NCI-H1092 (cell line): ENCODE measurements at regions not wholly inside any gene's neighbourhood (a gene's known extent, or its start where the extent isn't known, plus 50 kb on each side); places are given as distances from the start of the nearest gene placed in this dataset.

ENCODE experiments used
- DNase-seq: peaks from one replicate; lab custom pipeline; 2025; lab: John Stamatoyannopoulos, UW

DNA sequence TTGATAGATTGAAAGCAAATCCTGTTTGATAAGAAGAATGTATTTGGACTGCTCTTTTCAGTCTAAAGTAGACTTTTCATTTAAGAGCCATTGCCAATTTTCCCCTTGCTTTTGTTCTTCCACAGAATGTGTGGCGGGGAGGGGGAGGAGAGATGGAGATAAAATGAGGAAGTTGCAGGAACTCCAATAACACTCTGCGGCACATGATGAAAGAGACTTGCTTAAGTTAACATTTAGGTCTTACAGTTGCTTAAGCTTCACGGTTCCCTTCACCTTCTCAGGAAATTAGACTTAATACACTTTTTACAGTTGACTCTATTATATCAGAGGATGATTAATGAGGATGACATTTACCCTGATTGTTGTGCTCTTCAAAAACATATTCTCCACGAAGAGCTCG is 537.3 kb downstream of the TMTC2 start:
- DNase-seq = no peak

GRCh38 chr12:83220774-83221173 is 534.1 kb downstream of the TMTC2 start:
- no peak for DNase-seq

DNA sequence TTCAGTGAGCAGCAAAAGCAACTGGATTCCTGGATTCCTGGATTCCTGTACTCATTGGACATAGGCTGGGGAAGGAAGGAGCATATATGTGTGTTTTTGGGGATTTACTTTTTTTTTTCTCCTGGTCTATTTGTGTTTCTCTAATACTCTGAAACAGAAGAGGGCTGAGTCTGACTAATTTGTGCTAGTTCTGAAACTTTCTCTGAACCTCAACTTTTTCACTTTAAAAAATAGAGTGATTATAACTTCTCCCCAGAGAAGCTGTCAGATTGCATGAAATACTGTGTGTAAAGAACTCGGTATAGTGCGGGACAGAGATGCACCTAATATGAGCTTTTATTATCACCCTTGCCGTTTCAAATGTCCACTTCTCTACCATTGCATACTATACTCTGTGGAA is 529.5 kb downstream of the TMTC2 start:
- no peak for DNase-seq

- no peak for DNase-seq
These were observed 527.5 kb downstream of the TMTC2 start for GRCh38 chr12:83214185-83214584.

GRCh38 chr12:83210933-83211332 is 524.2 kb downstream of the TMTC2 start:
- no peak for DNase-seq

DNA sequence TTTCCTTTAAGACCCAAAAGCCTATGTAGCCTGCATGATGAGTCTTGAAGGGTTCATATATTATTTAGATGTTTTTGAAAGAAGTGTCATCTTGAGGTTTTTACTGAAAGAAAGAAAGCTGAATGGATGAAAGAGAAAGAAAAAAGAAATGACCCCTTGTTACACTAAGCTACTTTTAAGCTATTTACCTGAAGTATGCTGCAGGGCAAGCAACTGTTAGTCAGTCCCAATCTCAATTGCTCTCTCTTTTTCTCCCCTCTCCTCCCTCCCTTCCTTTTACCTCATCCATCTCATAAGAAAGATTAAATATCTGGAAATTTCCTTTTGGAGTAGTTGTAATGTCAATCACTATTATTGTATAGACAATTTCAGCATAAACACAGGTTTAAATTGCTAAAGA is 512.4 kb downstream of the TMTC2 start:
- DNase-seq = no peak

- DNase-seq = no peak
These were observed 511.7 kb downstream of the TMTC2 start for GRCh38 chr12:83198291-83199015.

DNA sequence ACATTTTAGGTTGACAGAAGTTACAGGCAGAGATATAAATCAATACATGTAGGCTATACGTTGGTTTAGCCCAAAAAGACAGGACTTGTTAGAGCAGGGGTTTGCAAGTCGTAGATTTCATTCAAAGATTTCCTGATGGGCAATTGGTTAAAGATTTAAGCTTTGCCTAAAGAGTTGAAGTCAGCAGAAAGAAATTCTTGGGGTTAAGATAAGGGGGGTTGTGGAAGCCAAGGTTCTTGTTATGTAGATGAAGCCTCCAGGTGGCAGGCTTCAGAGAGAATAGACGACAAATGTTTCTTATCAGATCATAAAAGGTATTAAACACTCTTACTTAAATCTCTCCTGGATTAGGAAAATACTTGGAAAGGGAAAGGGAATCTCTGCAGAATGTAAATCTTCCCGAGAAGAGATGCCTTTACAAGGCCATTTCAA is 510.8 kb downstream of the TMTC2 start:
- no peak for DNase-seq

DNA sequence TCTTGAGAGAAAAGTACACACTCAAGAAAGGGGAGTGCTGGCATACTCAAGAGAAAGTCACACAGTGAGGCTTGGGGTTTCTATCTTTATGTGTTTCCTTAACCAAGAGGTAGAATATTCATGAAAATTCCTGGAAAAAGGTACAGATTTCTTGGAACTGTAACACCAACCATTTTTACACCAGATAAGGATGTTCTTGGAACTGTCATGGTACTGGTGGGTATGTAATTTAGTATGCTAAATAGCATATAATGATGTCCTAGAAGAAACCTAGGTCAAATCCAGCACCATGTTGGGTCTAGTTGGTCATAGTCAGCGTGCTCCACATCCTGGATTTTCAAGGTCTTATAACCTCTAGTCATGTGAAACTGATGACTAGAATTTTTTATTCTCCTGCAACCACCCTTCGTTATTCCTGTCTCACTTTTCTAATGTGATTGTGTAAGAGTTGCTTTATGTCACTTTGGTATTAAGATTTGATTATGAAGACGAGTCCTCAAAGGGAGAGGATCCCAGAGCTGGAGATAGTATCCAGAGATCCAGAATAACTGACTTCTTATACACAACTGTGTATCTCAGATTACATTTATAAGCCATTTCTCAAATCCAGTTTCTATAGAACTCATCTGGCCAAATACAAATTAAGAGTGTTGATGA is 510.1 kb downstream of the TMTC2 start:
- DNase-seq = no peak

- no peak for DNase-seq
These were observed 504.1 kb downstream of the TMTC2 start for GRCh38 chr12:83190631-83191390.

DNA sequence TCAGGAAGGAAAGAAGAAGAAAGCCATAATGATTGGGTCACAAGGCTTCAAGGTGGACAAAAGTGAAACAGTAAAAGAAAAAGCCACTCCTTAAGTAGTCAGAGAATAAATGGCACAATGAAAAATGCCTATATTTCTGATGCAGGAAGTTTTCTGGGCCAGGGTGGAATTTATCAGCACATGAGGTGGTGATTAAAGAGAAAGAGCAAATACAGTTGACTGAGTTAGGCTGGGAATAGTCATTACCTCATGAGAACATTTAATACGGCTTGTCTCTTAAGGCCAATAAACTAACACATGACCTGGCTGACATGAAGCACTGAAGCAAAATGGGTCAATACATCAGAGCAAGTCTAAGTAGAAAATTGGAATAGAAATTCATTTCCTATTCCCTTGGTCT is 499.7 kb downstream of the TMTC2 start:
- DNase-seq = no peak

DNA sequence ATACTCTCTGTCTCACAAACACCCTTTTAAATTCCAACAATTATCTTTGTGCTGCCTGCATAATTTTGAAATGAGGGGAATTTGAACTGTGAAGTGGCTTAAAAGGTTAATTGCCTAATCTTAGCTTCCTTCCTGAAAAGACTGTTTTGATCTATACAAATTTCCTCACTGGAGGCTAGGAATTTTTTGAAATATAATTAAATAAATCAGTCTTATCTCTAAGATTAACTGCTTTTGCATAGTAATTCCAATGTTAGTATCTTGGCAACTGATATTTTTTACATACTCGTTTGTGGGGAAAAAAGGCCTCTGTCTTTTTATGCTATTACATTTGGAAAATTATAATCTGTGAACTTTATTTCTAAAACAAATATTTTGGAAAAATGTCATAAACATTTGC is 498.5 kb downstream of the TMTC2 start:
- no peak for DNase-seq
